ENCODE measurements at regions not wholly inside any gene's neighbourhood (a gene's known extent, or its start where the extent isn't known, plus 50 kb on each side); places are given as distances from the start of the nearest gene placed in this dataset.

DNA sequence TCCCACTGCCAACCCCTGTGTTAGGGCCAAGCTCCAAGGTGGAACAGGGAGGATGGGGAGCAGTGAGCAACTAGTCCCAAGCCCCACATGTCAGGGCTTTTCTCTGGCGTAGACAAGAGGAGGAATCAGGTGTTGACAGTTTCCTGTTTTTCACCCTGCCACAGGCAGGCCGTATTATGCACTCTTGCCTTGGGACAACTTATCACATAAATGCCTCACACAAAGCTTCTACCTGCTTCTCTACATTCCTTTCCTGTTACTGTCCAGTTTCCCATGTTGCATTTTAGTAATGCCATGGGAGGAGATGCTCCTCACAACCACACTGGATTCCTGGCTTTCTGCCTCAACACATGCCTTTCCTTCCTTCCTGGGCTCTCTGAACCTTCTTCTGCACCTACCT lies 381.2 kb upstream of the ATP11B start:
- Histone ChIP-seq H3K23ac (ENCODE audit: low read depth, low read length) (no peak overlapping the region), H2BK5ac (ENCODE audit: low read depth, low read length, poor library complexity, severe bottlenecking) (no peak overlapping the region), H2BK20ac (ENCODE audit: low read depth, low read length) (no peak overlapping the region), H3K36me3 (ENCODE audit: control insufficient read depth, insufficient read depth, low read length) (no peaks in the 10 kb centered on the region), H3K27ac (ENCODE audit: insufficient read depth, low read length) (no peak overlapping the region), H3K4me1 (ENCODE audit: control insufficient read depth, insufficient read depth, low read length) (no peaks in the 10 kb centered on the region), H2BK15ac (ENCODE audit: low read depth, low read length) (no peak overlapping the region), H2AFZ (replicated peaks; ENCODE audit: low read length, poor library complexity) (no peak overlapping the region), H3K9me3 (ENCODE audit: control insufficient read depth, insufficient read depth, low read length) (peaks cover 16% of the 10 kb centered on the region), H2AK5ac (ENCODE audit: low read depth, low read length) (no peak overlapping the region), H4K20me1 (ENCODE audit: insufficient read depth, low read length) (no peaks in the 10 kb centered on the region), H3K18ac (ENCODE audit: low read depth, low read length) (no peak overlapping the region), H3K9ac (ENCODE audit: low read depth, low read length) (no peak overlapping the region), H3K56ac (ENCODE audit: extremely low read depth, insufficient read depth, low read length) (no peak overlapping the region), H3K27me3 (ENCODE audit: control insufficient read depth, insufficient read depth, low read length) (no peaks in the 10 kb centered on the region), H2AK9ac (replicated peaks; ENCODE audit: low read depth, low read length, poor library complexity) (no peak overlapping the region), H4K8ac (ENCODE audit: low read depth in 2 of 2, low read length in 2 of 2) (no peak overlapping the region), H4K91ac (ENCODE audit: insufficient read depth, low read depth, low read length) (no peak overlapping the region), H3K14ac (replicated peaks; ENCODE audit: low read depth, low read length) (no peak overlapping the region), H3K4me2 (ENCODE audit: low read depth, low read length) (no peak overlapping the region), H2BK120ac (ENCODE audit: low read depth, low read length) (no peak overlapping the region), H3K9me1 (ENCODE audit: insufficient read depth, low read length) (no peaks in the 10 kb centered on the region), H4K5ac (ENCODE audit: low read depth, low read length) (no peak overlapping the region), H3K4ac (ENCODE audit: low read depth, low read length) (no peak overlapping the region), H3K4me3 (ENCODE audit: insufficient read depth, low read depth, low read length) (no peak overlapping the region), H3K79me1 (ENCODE audit: low read depth in 1 of 2, low read length in 2 of 2) (no peaks in the 10 kb centered on the region)
- POLR2A ChIA-PET (ENCODE audit: unreplicated experiment), result no interaction called here
- WGBS, 2 experiments (ENCODE audit: extremely low coverage in 2 of 2, insufficient read length in 1 of 2), result 60% methylated on average over 1 of the region's 2 CpGs; no CpG with 5 or more reads in 1 of the 2 experiments
- intact Hi-C loops (cut with micrococcal nuclease) (no loop called here), in situ Hi-C loops (cut with MboI; ENCODE audit: low sequenced_read_pairs) (no loop called here), dilution Hi-C loops (cut with HindIII; ENCODE audit: low sequenced_read_pairs, unreplicated experiment) (no loop called here)
- TF ChIP-seq, protein P1, sequence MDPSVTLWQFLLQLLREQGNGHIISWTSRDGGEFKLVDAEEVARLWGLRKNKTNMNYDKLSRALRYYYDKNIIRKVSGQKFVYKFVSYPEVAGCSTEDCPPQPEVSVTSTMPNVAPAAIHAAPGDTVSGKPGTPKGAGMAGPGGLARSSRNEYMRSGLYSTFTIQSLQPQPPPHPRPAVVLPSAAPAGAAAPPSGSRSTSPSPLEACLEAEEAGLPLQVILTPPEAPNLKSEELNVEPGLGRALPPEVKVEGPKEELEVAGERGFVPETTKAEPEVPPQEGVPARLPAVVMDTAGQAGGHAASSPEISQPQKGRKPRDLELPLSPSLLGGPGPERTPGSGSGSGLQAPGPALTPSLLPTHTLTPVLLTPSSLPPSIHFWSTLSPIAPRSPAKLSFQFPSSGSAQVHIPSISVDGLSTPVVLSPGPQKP (IDR thresholded peaks at IDR 0.05; ENCODE audit: borderline replicate concordance, low read depth, low read length), result no peak
- no peak for ATAC-seq (ENCODE audit: low read depth)
- CTCF ChIA-PET, result no interaction called here
- no peak for DNase-seq
- no TSS peak for BruUV-seq (replicated peaks)
